ENCODE measurements at regions not wholly inside any gene's neighbourhood (a gene's known extent, or its start where the extent isn't known, plus 50 kb on each side); places are given as distances from the start of the nearest gene placed in this dataset.
"Not testable (repeated sequence)": the region's sequence is repeated elsewhere in the genome, so short reads cannot be mapped to it uniquely, and the experiment has no call there.

GRCh38 chr7:118949031-118949430 lies 724.5 kb downstream of the ANKRD7 start:
- no peak for DNase-seq

- DNase-seq, result not testable (repeated sequence)
These were observed 731.8 kb downstream of the ANKRD7 start for GRCh38 chr7:118956285-118956684.

- DNase-seq, result no peak
These were observed 744.9 kb downstream of the ANKRD7 start for GRCh38 chr7:118969370-118969769.

- DNase-seq, result no peak
These were observed 747.2 kb downstream of the ANKRD7 start for GRCh38 chr7:118971706-118972105.

- DNase-seq, result no peak
These were observed 750.3 kb downstream of the ANKRD7 start for GRCh38 chr7:118974836-118975235.

GRCh38 chr7:118995350-118995749 lies 770.8 kb downstream of the ANKRD7 start:
- no peak for DNase-seq

GRCh38 chr7:119007236-119007635 lies 782.7 kb downstream of the ANKRD7 start:
- no peak for DNase-seq

- no peak for DNase-seq
These were observed 786.1 kb downstream of the ANKRD7 start for GRCh38 chr7:119010635-119011034.

- no peak for DNase-seq
These were observed 801.9 kb downstream of the ANKRD7 start for GRCh38 chr7:119026391-119026790.

GRCh38 chr7:119028736-119029135 lies 804.2 kb downstream of the ANKRD7 start:
- DNase-seq, result no peak

- not testable (repeated sequence) for DNase-seq
These were observed 807.6 kb downstream of the ANKRD7 start for GRCh38 chr7:119032136-119032535.

- DNase-seq, result no peak
These were observed 809.1 kb downstream of the ANKRD7 start for GRCh38 chr7:119033641-119034040.

- no peak for DNase-seq
These were observed 813.4 kb downstream of the ANKRD7 start for GRCh38 chr7:119037941-119038340.

GRCh38 chr7:119046068-119046467 lies 821.6 kb downstream of the ANKRD7 start:
- no peak for DNase-seq

GRCh38 chr7:119065966-119066365 lies 841.5 kb downstream of the ANKRD7 start:
- no peak for DNase-seq

- no peak for DNase-seq
These were observed 861.5 kb downstream of the ANKRD7 start for GRCh38 chr7:119086026-119086425.

GRCh38 chr7:119090851-119091250 lies 866.3 kb downstream of the ANKRD7 start:
- no peak for DNase-seq

- DNase-seq, result no peak
These were observed 872.2 kb downstream of the ANKRD7 start for GRCh38 chr7:119096683-119097082.

GRCh38 chr7:119100611-119101258 lies 876.2 kb downstream of the ANKRD7 start:
- DNase-seq, result not testable (repeated sequence)

- no peak for DNase-seq
These were observed 877.8 kb downstream of the ANKRD7 start for GRCh38 chr7:119102291-119102690.

- no peak for DNase-seq
These were observed 880.9 kb downstream of the ANKRD7 start for GRCh38 chr7:119105381-119105780.

- no peak for DNase-seq
These were observed 898.8 kb downstream of the ANKRD7 start for GRCh38 chr7:119123326-119123725.

GRCh38 chr7:119127706-119128105 lies 903.2 kb downstream of the ANKRD7 start:
- no peak for DNase-seq

GRCh38 chr7:119132436-119132835 lies 907.9 kb downstream of the ANKRD7 start:
- DNase-seq, result no peak

GRCh38 chr7:119167431-119167830 lies 942.9 kb downstream of the ANKRD7 start:
- no peak for DNase-seq
